ENCODE measurements at regions not wholly inside any gene's neighbourhood (a gene's known extent, or its start where the extent isn't known, plus 50 kb on each side); places are given as distances from the start of the nearest gene placed in this dataset.

- 56% methylated on average over 16 of the region's 51 CpGs for WGBS
- Histone ChIP-seq H3K4me3 (peak overlapping the region; percentile 55 to 67 (median 59)), H3K4me1 (peaks cover 0 to 29% (median 18%) of the 10 kb centered on the region in 4 donors), H3K9me3 (no peaks in the 10 kb centered on the region), H3K36me3 (no peaks in the 10 kb centered on the region), H3K27me3 (no peaks in the 10 kb centered on the region), H3K27ac (replicated peaks in 1 of 4) (peak overlapping the region; percentile 11 to 72 (median 67))
- peak; percentile 92 for DNase-seq (ENCODE audit: extremely low spot score)
- peak; percentile 15 to 29 for TF ChIP-seq POLR2AphosphoS5 (IDR thresholded peaks at IDR 0.05)
- TF ChIP-seq CTCF (IDR thresholded peaks at IDR 0.05), result peak in 1 of 3 experiments; percentile 25
- TF ChIP-seq POLR2A (IDR thresholded peaks at IDR 0.05; ENCODE audit: low read depth), result no peak
- intact Hi-C loops (cut with DNase I), result loop anchor here (10.0 kb wide), 1 partner anchor 69 kb away; no protein-coding TSS in a partner anchor
These were observed 86.1 kb upstream of the STMND1 start for GRCh38 chr6:17015551-17016381.

- no peak overlapping the region for H3K4me3 ChIP-seq
- no peaks in the 10 kb centered on the region for H3K36me3 ChIP-seq
- DNase-seq (ENCODE audit: extremely low spot score), result peak; percentile 3
- H3K9me3 ChIP-seq, result no peaks in the 10 kb centered on the region
- H3K27ac ChIP-seq (replicated peaks in 1 of 4), result peak overlapping the region in 1 of 4 donors; percentile 70
- WGBS, result 73% methylated on average over 4 of the region's 4 CpGs
- intact Hi-C loops (cut with DNase I), result loop anchor here (10.0 kb wide), 1 partner anchor 70 kb away; no protein-coding TSS in a partner anchor
- no peak for TF ChIP-seq POLR2A (IDR thresholded peaks at IDR 0.05; ENCODE audit: low read depth)
- TF ChIP-seq POLR2AphosphoS5 (IDR thresholded peaks at IDR 0.05), result no peak
- TF ChIP-seq CTCF (IDR thresholded peaks at IDR 0.05), result no peak
- TF ChIP-seq EP300 (IDR thresholded peaks at IDR 0.05), result no peak
- peaks cover 0 to 29% (median 18%) of the 10 kb centered on the region in 4 donors for H3K4me1 ChIP-seq
- H3K27me3 ChIP-seq, result no peaks in the 10 kb centered on the region
These were observed 86.7 kb upstream of the STMND1 start for GRCh38 chr6:17015144-17015543.

GRCh38 chr6:17013701-17014100, 88.1 kb upstream of the STMND1 start:
- H3K36me3 ChIP-seq, result no peaks in the 10 kb centered on the region
- intact Hi-C loops (cut with DNase I), result loop anchor here (10.0 kb wide), 1 partner anchor 71 kb away; no protein-coding TSS in a partner anchor
- H3K4me1 ChIP-seq, result peaks cover 0 to 29% (median 18%) of the 10 kb centered on the region in 4 donors
- WGBS, result 67% methylated on average over 4 of the region's 4 CpGs
- H3K9me3 ChIP-seq, result no peaks in the 10 kb centered on the region
- H3K27ac ChIP-seq (replicated peaks in 1 of 4), result peak overlapping the region; percentile 74 to 85 (median 77)
- TF ChIP-seq POLR2AphosphoS5 (IDR thresholded peaks at IDR 0.05) (peak in 1 of 2 donors; percentile 11), EP300 (IDR thresholded peaks at IDR 0.05) (no peak)
- no peak for DNase-seq (ENCODE audit: extremely low spot score)
- no peaks in the 10 kb centered on the region for H3K27me3 ChIP-seq
- H3K4me3 ChIP-seq, result no peak overlapping the region

GRCh38 chr6:17012421-17013225, 89.2 kb upstream of the STMND1 start:
- 37% methylated on average over 12 of the region's 12 CpGs for WGBS
- peaks cover 0 to 29% (median 18%) of the 10 kb centered on the region in 4 donors for H3K4me1 ChIP-seq
- H3K9me3 ChIP-seq, result no peaks in the 10 kb centered on the region
- TF ChIP-seq EP300 (IDR thresholded peaks at IDR 0.05) (no peak), CTCF (IDR thresholded peaks at IDR 0.05) (peak; percentile 38 to 41 (median 38)), POLR2AphosphoS5 (IDR thresholded peaks at IDR 0.05) (peak; percentile 85 to 87)
- peak overlapping the region in 3 of 4 donors; percentile 18 to 34 (median 33) for H3K4me3 ChIP-seq
- no peaks in the 10 kb centered on the region for H3K27me3 ChIP-seq
- H3K27ac ChIP-seq (replicated peaks in 1 of 4), result peak overlapping the region; percentile 74 to 85 (median 77)
- DNase-seq (ENCODE audit: extremely low spot score), result peak; percentile 92
- intact Hi-C loops (cut with DNase I), result loop anchor here (10.0 kb wide), 1 partner anchor 72 kb away; no protein-coding TSS in a partner anchor
- H3K36me3 ChIP-seq, result no peaks in the 10 kb centered on the region

All from esophagus muscularis mucosa (tissue), 4 donors.